Activated T-cell treated with anti-CD3 and anti-CD28 coated beads for 4 hours (primary cell): ENCODE measurements at regions not wholly inside any gene's neighbourhood (a gene's known extent, or its start where the extent isn't known, plus 50 kb on each side); places are given as distances from the start of the nearest gene placed in this dataset.

Source experiments
- DNase-seq: peaks from one replicate; pipeline ENCODE4 v3.0.0-alpha.2; 2020

DNA sequence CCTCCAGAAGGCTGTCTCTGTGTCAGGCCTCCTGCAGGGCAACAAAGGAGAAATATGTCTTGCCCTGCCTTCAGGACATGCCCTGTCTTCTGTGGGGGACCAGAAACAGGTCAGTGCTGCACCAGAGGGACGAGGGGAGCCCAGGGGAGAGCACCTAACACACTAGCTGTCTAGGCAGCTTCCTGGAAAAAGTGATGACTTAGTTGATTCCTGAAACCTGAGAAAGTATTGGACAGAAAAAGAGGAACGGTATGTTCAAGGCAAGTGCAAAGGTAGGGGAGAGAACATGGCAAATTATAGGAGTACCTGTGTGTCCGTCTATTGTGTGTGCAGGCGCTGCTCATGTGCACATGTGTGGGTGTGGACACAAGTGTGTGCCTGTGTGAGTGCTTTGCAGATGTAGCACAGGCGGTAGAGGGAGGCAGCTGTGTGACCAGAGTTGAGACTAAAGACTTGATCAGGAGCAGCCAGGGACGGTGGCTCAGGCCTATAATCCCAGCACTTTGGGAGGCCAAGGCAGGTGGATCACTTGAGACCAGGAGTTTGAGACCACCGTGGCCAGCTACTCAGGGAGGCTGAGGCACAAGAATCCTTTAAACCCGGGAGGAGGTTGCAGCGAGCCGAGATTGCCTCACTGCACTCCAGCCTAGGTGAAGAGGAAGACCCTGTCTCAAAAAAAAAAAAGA, 119.5 kb downstream of the GYPC start:
- DNase-seq, result no peak

DNA sequence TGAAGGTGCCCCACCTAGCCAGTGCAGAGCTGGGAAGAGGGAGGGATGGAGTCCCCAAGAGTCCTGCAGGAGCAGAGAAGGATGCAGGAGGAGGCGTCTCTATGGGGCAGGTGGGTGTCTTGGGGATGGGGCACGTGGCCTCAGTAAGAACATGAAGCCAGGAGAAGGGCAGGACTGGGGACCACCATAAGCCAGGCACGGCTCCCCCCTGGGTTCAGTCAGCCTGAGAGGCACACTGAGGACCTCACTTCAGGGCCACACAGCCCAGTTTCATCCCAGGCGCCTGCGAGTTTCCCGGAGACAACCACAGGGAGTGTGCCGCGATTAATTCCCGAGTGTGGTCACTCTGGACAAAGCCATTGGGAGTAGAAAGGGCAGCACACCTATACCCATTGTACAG, 120.3 kb downstream of the GYPC start:
- no peak for DNase-seq

GRCh38 chr2:126776692-126777619, 121.0 kb downstream of the GYPC start:
- DNase-seq, result peak; percentile 72

- DNase-seq, result no peak
Measured at GRCh38 chr2:126777620-126777978, 121.1 kb upstream of the TEX51 start.

- no peak for DNase-seq
Measured at GRCh38 chr2:126778561-126779501, 119.9 kb upstream of the TEX51 start.

DNA sequence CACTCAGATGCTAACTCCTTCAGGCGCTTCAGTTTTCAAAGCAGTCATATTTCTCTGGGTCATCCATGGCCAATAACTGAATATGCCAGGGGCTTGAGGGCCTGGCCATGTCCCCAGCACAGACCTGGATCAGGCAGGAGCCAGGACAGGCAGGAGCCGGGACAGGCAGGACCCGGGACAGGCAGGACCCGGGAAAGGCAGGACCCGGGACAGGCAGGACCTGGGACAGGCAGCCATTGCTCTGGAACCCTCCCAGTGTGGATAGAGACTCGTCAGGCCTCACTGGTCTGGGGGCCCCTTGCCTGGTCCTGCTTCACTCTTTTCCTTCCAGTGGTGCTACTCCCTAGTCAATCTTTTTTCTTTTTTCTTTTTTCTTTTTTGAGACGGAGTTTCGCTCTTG, 117.5 kb upstream of the TEX51 start:
- no peak for DNase-seq

GRCh38 chr2:126781806-126782205, 116.9 kb upstream of the TEX51 start:
- DNase-seq, result no peak

DNA sequence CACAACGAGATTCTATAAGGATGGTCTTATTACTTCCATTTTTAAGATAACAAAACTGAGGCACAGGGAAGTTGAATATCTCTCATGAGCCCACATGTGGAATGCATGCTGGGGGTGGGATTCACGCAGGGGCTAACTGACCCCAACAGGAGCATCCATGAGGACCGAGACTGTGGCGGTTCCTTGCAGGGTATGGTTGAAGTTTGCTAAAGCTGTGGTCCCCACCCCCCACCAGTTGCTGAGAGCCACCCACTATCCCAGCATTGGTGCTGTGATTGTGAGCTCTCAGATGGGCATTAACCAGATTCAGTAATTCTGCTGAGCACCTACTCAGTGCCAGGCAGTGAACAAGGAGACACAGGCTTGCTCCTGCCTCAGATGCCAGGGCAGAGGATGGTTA, 116.0 kb upstream of the TEX51 start:
- DNase-seq, result no peak

DNA sequence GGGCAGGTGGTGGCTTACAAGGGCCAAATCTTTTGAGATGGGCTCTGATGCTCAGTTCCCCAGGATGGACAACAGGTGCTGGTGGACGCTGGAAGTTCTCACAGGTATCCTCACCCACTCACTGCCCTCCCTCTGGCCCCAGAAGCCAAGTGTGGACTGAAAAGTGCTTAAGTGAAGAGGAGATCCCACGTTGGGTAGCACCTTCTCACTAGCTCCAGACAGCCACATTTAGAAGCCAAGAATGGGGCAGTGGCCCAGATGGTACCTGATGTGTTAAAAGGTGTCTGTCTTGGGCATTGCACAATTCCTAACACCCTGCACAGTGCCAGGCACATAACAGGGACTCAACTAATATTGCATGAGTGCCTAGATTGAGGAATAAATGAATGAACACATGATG, 115.3 kb upstream of the TEX51 start:
- DNase-seq, result no peak

GRCh38 chr2:126784045-126784444, 114.6 kb upstream of the TEX51 start:
- no peak for DNase-seq

- no peak for DNase-seq
Measured at GRCh38 chr2:126784621-126785020, 114.1 kb upstream of the TEX51 start.

GRCh38 chr2:126785236-126785635, 113.5 kb upstream of the TEX51 start:
- DNase-seq, result no peak

- no peak for DNase-seq
Measured at GRCh38 chr2:126785862-126786261, 112.8 kb upstream of the TEX51 start.

DNA sequence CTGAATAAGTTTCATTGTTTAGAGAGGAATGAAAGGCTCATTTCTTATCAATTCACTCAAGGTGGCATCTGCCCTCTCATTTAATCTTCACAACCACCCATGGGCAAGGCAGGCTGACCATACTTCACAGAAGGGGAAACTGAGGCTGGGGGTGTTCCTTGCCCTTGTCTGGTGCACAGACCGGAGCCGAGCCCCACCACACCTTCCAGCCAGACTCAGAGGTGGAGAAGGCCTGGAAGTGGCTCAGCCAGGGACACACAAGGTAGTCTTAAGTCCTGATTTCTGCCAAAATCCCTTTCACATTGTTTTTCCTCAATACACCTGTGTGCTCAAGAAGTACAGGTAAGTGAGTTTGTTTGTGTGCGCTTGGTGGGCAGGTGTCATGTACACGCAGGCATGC, 111.9 kb upstream of the TEX51 start:
- no peak for DNase-seq

GRCh38 chr2:126787289-126787688, 111.4 kb upstream of the TEX51 start:
- DNase-seq, result no peak

GRCh38 chr2:126788113-126788512, 110.6 kb upstream of the TEX51 start:
- no peak for DNase-seq

DNA sequence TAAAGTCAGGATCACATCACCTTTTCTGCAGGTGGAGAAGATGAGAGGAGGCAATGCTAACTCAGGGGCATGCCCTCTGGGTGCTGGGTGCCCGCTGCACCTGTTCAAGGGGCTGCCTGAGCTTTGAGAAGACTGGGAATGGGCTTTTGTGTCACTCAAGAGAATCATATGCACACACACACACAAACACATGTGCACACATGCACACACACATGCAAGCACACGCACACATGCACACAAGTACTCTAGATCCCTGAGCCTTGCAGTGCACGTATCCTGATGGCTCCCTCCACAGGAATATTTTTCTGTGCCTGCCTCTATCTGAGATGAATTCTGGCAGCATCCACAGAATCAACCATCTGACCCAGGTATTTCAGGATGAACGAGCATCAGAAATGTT, 110.0 kb upstream of the TEX51 start:
- DNase-seq, result no peak

DNA sequence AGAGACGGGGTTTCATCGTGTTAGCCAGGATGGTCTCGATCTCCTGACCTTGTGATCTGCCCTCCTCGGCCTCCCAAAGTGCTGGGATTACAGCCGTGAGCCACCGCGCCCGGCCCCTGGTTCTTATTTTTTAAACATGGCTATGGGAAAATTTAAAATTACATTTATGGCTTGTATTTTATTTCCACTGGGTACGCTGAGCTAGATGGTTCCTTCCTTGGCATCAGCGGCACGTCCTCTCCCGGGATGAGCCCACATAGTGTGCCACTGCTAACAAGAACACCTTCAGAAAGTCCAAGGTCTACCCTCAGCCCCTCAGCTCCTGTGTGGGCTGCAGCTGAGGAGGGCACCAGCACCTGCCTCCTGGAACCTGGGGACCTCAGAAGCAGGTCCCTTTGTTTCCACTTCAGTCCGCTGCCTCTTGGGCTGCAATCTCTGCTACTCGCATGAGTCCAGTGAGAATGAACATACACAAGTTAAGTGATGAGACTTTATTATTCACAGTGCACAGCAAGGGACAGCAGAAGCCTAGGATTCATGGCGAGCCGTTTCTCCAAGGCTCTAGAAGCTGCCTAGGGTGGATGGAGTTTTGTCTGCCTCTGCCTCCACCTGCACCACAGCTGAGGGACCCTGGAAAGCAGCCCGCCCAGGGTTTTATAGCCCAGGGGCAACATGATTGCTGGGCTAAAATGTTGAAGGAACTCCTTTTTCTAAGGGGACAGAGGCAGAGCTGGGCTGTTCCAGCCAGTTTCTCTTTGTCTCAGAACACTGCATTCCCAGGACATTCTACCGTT, 107.5 kb upstream of the TEX51 start:
- DNase-seq, result no peak

DNA sequence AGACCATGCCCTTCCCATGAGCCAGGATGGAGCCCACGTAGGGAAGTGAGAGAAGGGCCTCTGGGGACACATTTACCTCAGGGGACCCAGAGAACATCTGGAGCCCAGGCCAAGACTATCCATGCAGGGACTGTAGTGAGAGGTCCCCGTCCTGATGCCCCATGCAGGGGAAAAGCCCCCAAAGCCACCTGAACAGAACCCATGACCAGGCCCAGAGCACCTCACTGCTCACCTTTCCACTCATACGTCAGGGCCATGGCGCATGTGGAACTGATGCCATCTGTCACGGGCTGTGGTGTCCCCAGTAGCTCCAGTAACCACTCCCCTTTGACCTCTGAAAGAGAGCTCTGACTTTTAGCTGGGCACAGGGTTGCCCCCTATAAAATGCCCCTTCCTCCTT, 106.5 kb upstream of the TEX51 start:
- no peak for DNase-seq

DNA sequence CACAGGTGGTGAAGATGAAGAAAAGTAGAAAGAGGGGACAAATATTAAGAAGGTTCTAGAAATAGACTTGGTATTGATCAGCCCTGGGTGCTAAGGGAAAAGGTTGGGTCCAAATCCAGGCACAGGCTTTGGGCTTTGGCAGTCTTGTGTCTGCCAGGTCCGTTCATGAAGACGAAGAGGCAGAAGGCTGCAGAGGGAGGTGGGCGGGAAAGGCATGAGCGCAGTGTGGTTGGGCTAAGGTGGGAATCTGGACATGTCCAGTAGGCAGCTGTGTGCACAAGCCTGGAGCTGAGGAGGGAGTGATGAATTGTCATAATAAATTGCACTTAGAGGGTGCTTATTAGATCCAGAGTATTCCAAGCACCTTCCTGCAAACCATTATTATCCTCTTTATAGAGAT, 105.7 kb upstream of the TEX51 start:
- no peak for DNase-seq

GRCh38 chr2:126793885-126794613, 104.6 kb upstream of the TEX51 start:
- no peak for DNase-seq

- DNase-seq, result no peak
Measured at GRCh38 chr2:126795656-126796055, 103.0 kb upstream of the TEX51 start.
